Left lung (tissue), 4 donors: ENCODE measurements at regions not wholly inside any gene's neighbourhood (a gene's known extent, or its start where the extent isn't known, plus 50 kb on each side); places are given as distances from the start of the nearest gene placed in this dataset.
"Not testable (repeated sequence)": the region's sequence is repeated elsewhere in the genome, so short reads cannot be mapped to it uniquely, and the experiment has no call there.

ENCODE experiments used
- ATAC-seq: fragments of 200-7000 bp; cut with Tn5 transposase; one replicate; pipeline ENCODE4 v1.9.1; 2020; ENCODE audit warnings: moderate library complexity
- DNase-seq, 4 donors: peaks; one replicate each; pipeline ENCODE4 v3.0.0-alpha.2; 2013 to 2020
- H3K27ac ChIP-seq, 2 donors: fragments of 200-600 bp; sonication (generic) in 1 of 2; one replicate each; pipeline versions ENCODE4 v1.5.0 to v1.8.0; 2020 to 2021
- H3K27me3 ChIP-seq, 2 donors: fragments of 200-600 bp; sonication (generic) in 1 of 2; one replicate each; pipeline versions ENCODE4 v1.5.0 to v1.8.0; 2020 to 2021
- H3K36me3 ChIP-seq, 2 donors: fragments of 200-600 bp; sonication (generic) in 1 of 2; one replicate each; pipeline versions ENCODE4 v1.5.0 to v1.8.0; 2020 to 2021
- H3K4me1 ChIP-seq, 2 donors: fragments of 200-600 bp; one replicate each; pipeline ENCODE4 v1.8.0; 2021
- H3K4me3 ChIP-seq, 2 donors: fragments of 200-600 bp; sonication (generic) in 1 of 2; one replicate each; pipeline versions ENCODE4 v1.5.0 to v1.8.0; 2020 to 2021; ENCODE audit warnings: mild to moderate bottlenecking in 1 of 2
- H3K9me3 ChIP-seq, 2 donors: fragments of 200-600 bp; sonication (generic) in 1 of 2; one replicate each; pipeline versions ENCODE4 v1.5.0 to v1.8.0; 2020 to 2021
- intact Hi-C, 2 donors: fragments of 100-400 bp; cut with DNase I; formaldehyde crosslinking; loops; one replicate each; pipeline versions ENCODE4 v1.11.2 to v1.14.2; 2022
- TF ChIP-seq, protein P1 (sequence below), 2 donors: fragments of 200-600 bp; sonication (generic) in 1 of 2; IDR thresholded peaks; one replicate each; pipeline versions ENCODE4 v1.5.0 to v1.8.0; 2021; ENCODE audit warnings: antibody characterized with exemption in 2 of 2
- donor health status: DM: no; HTN: yes; CAD: no.
- donor health status: DM: no; HTN: no; CAD: no.

DNA sequence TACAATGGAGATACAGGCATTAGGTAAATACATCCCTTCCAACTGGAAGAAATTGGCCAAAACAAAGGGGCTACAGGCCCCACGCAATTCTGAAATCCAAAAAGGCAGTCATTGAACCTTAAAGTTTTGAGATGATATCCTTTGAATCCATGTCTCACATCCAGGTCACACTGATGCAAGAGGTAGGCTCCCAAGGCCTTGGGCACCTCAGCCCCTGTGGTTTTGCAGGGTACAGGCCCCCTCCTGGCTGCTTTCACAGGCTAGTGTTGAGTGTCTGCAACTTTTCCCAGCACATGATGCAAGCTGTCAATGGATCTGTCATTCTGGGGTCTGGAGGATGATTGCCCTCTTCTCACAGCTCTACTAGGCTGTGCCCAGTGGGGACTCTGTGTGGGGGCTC is 766.7 kb downstream of the ZBBX start:
- DNase-seq: no peak
- Histone ChIP-seq H3K4me1 (no peaks in the 10 kb centered on the region), H3K27ac (no peak overlapping the region), H3K27me3 (no peaks in the 10 kb centered on the region), H3K4me3 (no peak overlapping the region), H3K9me3 (peaks cover 0 to 20% of the 10 kb centered on the region in 2 donors), H3K36me3 (no peaks in the 10 kb centered on the region)
- ATAC-seq: no peak
- TF ChIP-seq, protein P1, sequence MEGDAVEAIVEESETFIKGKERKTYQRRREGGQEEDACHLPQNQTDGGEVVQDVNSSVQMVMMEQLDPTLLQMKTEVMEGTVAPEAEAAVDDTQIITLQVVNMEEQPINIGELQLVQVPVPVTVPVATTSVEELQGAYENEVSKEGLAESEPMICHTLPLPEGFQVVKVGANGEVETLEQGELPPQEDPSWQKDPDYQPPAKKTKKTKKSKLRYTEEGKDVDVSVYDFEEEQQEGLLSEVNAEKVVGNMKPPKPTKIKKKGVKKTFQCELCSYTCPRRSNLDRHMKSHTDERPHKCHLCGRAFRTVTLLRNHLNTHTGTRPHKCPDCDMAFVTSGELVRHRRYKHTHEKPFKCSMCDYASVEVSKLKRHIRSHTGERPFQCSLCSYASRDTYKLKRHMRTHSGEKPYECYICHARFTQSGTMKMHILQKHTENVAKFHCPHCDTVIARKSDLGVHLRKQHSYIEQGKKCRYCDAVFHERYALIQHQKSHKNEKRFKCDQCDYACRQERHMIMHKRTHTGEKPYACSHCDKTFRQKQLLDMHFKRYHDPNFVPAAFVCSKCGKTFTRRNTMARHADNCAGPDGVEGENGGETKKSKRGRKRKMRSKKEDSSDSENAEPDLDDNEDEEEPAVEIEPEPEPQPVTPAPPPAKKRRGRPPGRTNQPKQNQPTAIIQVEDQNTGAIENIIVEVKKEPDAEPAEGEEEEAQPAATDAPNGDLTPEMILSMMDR (IDR thresholded peaks at IDR 0.05): no peak
- intact Hi-C loops: no loop called here

DNA sequence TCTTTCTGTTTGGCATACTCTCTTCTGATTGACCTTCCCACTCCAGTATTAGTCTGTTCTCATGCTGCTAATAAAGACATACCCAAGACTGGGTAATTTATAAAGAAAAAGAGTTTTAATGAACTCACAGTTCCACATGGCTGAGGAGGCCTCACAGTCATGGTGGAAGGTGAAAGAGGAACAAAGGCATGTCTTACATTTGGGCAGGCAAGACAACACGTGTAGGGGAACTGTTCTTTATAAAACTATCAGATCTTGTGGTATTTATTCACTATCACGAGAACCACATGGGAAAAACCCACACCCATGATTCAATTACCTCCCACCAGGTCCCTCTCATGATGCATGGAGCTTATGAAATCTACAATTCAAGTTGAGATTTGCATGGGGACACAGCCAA is 767.3 kb downstream of the ZBBX start:
- intact Hi-C loops, H3K4me1 ChIP-seq, DNase-seq, ATAC-seq, H3K36me3 ChIP-seq, H3K27ac ChIP-seq, H3K27me3 ChIP-seq, H3K4me3 ChIP-seq: not testable (repeated sequence)
- peaks cover 0 to 16% of the 10 kb centered on the region in 2 donors for H3K9me3 ChIP-seq

DNA sequence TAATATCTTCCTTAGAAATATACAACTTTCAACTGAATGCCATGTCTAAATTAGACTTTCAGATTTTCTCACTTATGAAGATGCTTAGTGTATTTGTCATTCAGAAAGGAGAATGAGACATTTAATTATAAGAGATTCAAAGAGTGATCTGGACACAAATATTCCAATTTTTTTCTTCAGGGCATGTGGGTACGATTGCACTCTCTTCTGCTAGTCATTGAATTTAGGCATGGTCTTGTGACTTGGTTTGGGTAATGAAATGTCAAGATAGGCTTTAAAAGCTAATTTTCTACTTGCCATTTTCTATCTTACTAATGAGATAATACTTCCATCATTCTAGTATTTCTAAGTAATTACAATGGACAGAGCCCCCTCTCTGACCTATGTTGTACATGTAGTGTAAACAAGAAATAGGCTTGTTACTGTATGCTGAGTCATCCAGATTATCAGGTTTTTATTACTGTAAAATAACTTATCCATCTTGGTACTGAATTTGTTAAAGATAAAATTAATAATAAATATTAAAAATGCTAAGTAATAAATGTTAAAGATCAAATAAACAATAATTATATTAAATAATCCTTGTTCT is 770.8 kb upstream of the BCHE start:
- H3K27ac ChIP-seq: no peak overlapping the region
- no peaks in the 10 kb centered on the region for H3K27me3 ChIP-seq
- DNase-seq (no peak), ATAC-seq (no peak)
- H3K36me3 ChIP-seq: no peaks in the 10 kb centered on the region
- TF ChIP-seq, protein P1 (IDR thresholded peaks at IDR 0.05): no peak
- intact Hi-C loops: no loop called here
- no peaks in the 10 kb centered on the region for H3K9me3 ChIP-seq
- no peak overlapping the region for H3K4me3 ChIP-seq
- no peaks in the 10 kb centered on the region for H3K4me1 ChIP-seq

DNA sequence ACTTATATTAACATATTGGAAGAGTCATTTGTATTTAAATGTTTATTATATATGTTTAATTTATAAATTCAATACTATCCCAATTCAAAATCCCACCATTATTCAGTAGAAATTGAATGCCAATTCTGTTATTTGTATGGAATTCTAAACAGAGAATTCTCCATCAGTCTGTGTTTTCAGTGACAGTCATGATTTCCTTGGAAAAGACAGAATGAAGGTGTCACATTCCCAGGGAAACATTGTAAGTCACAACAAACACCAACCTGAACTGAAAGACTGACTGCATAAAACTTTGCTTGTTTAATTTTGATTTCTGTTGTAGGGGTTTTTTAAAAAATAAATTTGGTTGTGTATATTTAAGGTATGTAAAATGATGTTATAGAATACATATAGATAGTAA is 769.8 kb upstream of the BCHE start:
- Histone ChIP-seq H3K27ac (no peak overlapping the region), H3K4me3 (no peak overlapping the region), H3K36me3 (no peaks in the 10 kb centered on the region), H3K27me3 (no peaks in the 10 kb centered on the region), H3K9me3 (no peaks in the 10 kb centered on the region), H3K4me1 (no peaks in the 10 kb centered on the region)
- ATAC-seq: no peak
- DNase-seq: no peak
- intact Hi-C loops: no loop called here
- TF ChIP-seq, protein P1 (IDR thresholded peaks at IDR 0.05): no peak

DNA sequence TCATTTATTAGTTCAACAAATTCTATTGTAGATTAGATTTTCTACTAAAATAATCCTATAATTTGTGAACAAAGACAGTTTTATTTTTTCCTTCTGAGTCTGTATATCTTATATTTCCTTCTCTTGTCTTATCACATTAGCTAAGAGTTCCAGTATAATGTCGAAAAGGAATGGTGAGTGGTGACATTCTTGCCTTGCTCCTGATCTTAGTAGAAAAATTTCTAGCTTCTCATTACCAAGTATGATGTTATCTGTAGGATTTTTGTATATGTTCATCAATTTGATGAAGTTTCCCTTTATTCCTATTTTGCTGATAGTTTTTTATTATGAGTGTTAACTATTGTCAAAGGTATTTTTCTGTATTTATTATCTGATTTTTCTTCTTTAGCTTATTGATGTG is 756.6 kb upstream of the BCHE start:
- TF ChIP-seq, protein P1 (IDR thresholded peaks at IDR 0.05): no peak
- Histone ChIP-seq H3K4me1 (no peaks in the 10 kb centered on the region), H3K36me3 (no peaks in the 10 kb centered on the region)

DNA sequence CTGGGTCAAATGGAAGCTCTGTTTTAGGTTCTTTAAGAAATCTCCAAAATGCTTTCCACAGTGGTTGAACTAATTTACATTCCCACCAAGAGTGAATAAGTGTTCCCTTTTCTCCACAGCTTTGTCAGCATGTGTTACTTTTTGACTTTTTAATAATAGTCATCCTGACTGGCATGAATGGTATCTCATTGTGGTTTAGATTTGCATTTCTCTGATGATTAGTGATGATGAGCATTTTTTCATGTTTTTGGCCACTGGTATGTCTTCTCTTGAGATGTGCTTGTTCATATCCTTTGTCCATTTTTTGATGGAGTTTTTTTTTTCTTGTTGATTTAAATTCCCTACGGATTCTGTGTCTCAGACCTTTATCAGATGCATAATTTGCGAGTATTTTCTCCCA is 745.0 kb upstream of the BCHE start:
- Histone ChIP-seq H3K4me1 (no peaks in the 10 kb centered on the region), H3K9me3 (peaks cover 0 to 16% of the 10 kb centered on the region in 2 donors), H3K27ac (no peak overlapping the region), H3K36me3 (no peaks in the 10 kb centered on the region), H3K27me3 (no peaks in the 10 kb centered on the region), H3K4me3 (no peak overlapping the region)
- no peak for DNase-seq
- no peak for ATAC-seq
- intact Hi-C loops: no loop called here
- TF ChIP-seq, protein P1 (IDR thresholded peaks at IDR 0.05): no peak

More for the DNA sequence above, 756.6 kb upstream of the BCHE start:
- intact Hi-C loops: no loop called here
- ATAC-seq (no peak), DNase-seq (no peak)
- Histone ChIP-seq H3K9me3 (peaks cover 0 to 17% of the 10 kb centered on the region in 2 donors), H3K4me3 (no peak overlapping the region), H3K27ac (no peak overlapping the region), H3K27me3 (no peaks in the 10 kb centered on the region)
